ENCODE measurements at regions not wholly inside any gene's neighbourhood (a gene's known extent, or its start where the extent isn't known, plus 50 kb on each side); places are given as distances from the start of the nearest gene placed in this dataset.

DNA sequence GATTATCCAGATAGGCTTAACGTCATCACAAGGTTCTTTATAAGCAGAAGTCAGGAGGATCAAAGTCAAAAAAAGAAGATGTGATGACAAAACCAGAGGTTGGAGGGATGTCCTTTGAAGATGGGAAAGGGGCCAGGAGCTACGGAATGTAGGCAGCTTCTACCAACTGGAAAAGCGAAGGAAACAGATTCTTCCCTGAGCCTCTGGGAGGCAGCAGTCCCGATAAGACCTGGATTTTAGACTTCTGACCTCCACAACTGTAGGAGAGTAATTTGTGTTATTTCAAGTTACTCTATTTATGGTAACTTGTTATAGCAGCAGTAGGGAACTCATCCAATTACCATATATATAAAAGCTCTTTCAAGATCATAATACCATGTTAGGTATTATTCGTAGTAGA, 98.8 kb upstream of the MYCBP2 start:
- no peak for DNase-seq (ENCODE audit: extremely low read depth, low read depth)

DNA sequence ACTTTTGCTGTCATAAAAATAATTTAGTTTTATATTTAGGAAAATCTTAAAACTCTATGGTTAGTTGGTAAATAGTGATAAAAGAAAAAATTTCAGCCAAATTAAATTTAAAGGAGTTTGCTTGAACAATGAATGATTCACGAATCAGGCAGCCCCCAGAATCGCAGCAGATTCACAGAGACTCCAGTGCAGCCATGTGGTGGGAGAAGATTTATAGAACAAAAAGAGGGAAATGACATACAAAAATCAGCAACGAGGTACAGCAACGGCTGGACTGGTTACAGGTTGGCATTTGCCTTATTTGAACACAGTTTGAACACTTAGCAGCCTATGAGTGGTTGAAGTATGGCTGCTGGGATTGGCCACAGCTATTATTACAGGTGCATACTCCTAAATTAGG, 96.4 kb upstream of the MYCBP2 start:
- no peak for DNase-seq (ENCODE audit: extremely low read depth, low read depth)

DNA sequence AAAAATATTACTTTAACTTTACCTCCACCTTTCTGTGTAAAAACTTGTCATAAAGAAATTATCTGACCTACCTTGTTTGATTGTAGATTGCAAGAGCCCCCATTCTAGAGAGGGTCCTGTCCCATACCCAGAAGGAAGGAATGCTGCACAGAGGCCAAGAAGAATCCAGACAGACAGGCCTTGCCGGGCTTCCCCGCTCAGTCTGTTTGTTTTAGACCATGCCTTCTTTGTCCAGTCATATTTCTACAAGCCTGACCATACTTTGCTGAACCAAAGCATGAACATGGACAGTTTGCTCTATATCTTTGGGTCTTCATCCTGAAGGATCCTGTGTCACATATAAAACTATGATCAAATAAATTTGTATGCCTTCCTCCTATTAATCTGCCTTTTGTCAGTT, 95.8 kb upstream of the MYCBP2 start:
- DNase-seq (ENCODE audit: extremely low read depth, low read depth) = no peak

DNA sequence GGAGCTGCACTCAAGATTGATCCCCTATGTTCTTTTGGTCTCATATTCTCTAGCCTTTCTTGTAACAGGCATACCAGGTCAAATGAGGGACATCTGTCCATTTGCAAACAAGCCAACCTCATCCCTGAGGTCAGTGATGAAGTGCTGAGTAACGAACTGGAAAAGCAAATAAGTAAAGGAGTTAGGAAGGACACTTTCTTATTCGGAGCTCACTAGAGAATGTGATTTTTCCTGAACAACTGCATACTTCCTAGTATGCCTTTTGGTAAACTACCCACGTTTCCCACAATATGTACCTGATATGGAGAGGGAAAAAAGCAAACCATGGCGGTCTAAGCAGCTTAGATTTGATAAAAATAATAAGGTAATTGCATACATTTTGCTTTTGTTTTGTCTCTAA, 91.0 kb upstream of the MYCBP2 start:
- DNase-seq (ENCODE audit: extremely low read depth, low read depth) = no peak

DNA sequence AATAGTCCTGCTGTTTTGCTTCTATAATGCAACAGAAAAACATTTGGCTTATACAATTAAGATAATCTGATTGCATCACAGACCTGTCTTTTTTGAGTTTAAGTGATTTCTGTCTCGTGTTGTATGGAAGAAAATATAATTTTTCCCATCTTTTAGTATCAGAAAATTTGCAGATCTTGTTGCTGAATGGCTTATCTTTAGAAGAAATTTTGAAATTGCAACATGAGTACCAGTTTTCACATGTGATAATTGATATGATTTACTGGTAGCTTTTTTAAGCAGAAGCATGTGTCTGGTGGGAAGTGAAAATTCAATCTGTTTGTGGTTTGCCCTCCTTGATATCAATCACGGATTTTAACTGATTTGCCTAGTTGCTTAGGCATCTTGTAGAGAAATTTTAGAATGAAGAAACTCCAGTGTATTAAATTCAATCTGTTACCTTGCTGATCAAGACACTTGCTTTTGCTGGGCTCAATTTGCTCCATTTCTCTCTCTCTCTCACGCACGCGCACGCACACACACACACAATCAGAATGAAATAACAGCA, 89.8 kb upstream of the MYCBP2 start:
- DNase-seq (ENCODE audit: extremely low read depth, low read depth) = no peak

DNA sequence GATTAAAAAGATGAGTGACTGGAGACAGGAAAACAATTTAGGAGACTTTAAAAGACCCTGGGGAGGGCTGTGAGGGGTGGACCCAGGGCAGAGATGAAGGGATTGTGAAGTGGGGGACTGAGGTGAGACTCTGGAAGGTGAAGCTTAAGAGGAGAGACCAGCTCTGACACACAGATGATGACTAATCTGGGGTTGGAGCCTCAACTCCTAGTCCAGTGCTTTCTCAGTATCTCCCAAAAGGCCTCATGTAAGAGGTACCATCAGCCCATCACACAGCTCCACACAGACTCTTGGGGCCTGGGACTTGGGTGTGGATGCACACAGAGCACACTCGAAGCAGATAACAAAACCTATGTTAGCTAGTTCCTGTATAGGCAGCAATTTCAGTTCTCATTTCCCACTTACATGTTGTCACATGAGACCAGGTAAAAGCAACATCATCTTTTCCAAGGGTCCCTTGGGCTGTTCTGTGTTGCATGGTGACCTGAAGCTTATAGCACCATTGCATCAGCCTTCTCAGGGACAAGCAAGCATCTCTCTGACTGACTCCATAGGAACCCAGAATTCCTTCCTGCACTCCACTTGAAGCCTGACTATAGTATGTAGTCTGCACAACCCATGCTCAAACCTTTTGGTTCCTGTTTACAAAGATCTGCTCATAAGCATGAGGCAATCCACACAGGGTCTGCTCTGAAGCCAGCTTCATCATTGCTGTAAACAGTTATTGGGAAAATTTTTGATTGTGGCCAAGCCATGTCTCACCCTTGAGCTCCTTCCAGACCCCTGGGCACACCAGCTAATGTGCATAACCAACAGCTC, 88.6 kb upstream of the MYCBP2 start:
- DNase-seq (ENCODE audit: extremely low read depth, low read depth) = no peak

DNA sequence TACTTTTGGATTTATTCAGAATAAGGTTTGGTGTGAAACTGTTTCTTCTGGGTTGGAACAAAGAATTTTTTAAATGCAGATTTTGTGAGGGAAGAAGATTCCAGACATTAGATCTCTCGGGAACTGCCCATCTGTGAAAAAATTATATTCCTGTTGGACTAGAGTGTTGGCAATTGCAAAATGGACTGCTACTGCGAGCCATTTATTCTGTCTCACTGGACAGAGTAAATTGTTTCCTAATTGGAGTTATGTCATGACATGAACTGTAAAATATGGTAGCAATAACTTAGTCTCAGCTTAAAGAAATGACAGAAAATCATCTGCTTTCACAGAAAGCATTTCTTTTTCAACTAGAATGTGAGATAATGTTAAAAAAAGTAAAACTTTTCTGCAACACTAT, 86.0 kb upstream of the MYCBP2 start:
- DNase-seq (ENCODE audit: extremely low read depth, low read depth) = no peak

DNA sequence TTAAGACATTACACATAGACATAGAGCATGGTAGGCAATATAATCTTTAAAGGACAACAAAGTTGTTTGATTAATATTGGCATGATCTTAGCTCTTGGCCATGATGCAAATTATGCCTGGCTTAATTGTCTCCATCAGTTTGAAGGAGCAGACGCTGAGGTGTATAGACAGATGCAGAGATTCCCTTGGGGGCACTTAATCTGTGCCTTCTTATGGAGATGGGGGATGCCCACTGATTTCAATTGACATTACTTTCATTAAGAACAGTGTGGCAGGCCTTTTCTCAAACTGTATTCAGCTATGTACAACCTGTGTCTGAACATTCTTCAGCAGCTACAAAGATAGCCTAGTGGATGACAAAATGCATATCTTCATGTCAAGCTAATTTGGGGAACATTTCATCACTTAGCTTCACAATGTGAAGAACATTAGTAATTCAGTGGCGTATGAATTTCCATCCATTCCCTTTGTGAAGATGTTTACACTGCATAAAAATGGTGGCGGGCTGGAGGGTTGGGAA, 85.3 kb upstream of the MYCBP2 start:
- no peak for DNase-seq (ENCODE audit: extremely low read depth, low read depth)

DNA sequence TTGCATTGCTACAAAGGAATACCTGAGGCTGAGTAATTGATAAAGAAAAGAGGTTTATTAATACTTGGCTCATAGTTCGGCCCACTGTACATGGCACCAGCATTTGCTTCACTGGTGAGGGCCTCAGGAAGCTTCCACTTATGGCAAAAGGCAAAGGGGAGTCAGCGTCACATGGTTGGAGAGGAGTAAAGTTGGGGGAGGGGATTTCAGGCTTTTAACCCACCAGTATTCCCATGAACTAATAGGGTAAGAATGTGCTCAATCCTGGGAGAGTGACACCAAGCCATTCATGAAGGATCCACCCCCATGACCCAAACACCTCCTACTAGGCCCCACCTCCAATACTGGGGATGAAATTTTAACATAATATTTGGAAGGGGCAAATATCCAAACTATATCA, 82.5 kb upstream of the MYCBP2 start:
- DNase-seq (ENCODE audit: extremely low read depth, low read depth) = no peak

DNA sequence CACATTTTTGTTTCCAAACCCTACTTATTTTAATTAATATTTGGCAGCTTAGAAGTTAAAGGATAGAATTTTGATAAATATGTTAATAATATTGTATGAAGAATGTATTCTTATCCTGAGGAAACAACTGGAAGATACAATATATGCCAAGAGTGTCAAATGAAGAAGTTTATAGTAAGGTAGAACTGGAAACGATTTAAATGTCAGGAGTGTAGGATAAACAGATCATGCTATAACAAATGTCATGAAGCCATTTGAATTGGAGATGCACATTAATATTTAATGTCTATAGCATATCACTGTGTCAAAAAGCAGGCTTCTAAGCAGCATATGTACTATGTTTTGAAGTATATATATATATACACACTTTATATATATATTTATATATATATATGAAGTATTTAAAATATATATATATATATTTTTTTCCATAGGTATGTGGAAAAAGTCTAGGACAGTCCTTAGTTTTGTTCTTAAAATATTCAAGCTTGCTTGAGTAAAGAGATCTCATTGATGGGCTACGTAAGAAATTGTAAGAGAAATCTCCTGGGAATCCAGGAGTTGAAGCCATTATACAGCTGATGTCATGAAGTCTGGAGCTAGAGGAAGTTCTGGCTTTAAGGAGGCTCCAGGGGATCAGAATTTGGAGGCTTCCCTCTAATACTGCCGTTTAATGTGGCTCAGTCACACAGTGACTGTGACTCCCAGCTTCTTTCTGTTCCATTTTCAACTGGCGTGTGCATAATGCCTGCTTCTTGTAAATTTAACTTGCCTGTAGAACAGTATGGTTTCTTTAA, 79.9 kb upstream of the MYCBP2 start:
- no peak for DNase-seq (ENCODE audit: extremely low read depth, low read depth)

DNA sequence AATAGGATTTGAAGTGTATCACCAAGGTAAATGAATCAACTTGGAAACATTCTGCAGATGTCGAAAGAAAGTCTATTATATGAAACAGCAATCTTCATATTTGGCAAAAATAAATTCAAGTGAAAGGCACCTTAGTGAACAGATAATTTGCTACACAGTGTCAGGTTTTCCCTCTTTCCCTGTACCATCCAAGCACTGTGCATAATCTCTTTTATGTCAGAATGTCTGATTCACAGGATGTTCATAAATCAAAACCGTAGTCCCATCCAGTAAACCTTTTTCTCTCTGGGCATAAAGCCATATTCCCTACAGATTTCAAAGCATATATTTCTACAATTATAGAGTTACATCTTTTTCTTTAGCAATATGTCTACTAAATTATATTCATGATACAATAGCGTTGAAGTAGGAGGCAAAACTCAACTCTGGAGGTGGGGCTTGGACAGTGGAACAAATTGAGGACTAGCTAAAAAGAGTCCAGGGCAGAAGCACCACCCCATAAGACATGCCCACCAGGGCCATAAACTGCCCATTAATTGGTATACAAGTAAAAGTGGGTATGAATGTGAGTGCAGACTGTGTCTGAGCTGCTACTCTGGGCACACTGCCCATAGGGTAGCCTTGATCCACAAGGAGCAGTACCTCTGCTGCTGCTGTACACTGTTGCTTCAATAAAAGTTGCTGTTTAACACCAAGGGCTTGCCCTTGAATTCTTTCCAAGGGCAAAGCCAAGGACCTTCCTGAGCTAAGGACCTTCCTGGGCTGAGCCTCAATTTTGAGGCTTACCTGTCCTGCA, 72.1 kb upstream of the MYCBP2 start:
- DNase-seq (ENCODE audit: extremely low read depth, low read depth) = no peak

DNA sequence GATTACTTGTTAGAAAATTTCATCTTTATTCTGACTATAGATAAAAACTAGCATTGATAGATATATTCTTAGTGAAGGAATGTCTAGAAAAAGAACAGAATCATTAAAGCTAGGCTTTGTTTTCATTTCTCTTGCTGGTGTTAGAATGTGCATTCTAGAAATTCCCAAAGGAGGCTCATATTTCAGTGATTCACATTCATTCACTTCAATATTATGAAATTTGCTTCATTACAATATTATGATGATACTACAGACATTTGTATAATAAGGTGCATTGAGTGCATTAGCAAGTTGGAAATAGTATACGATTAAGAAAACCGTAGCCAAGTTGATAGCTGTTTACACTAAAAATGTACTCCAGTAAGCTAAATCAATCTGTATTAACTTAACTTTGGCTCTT, 70.7 kb upstream of the MYCBP2 start:
- peak; percentile 32 for DNase-seq (ENCODE audit: extremely low read depth, low read depth)

DNA sequence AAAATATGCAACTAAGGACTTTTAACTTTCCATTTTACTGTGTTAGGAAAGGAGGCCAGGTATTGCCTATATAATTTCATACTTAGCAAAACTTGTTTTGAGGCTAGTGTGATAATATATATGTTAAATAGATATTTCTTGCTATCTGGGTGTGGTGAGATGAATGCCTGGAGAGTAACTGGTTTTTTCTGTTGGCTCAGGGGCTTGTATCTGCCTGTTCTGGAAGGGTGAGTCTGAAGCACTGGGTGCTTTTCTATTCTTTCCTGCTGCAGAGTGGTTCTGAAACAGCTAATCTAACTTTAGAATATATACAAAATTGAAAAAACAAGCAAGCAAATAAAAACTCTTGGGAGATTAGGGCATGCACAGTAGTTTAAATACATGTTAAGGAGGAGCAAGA, 64.6 kb upstream of the MYCBP2 start:
- no peak for DNase-seq (ENCODE audit: extremely low read depth, low read depth)

DNA sequence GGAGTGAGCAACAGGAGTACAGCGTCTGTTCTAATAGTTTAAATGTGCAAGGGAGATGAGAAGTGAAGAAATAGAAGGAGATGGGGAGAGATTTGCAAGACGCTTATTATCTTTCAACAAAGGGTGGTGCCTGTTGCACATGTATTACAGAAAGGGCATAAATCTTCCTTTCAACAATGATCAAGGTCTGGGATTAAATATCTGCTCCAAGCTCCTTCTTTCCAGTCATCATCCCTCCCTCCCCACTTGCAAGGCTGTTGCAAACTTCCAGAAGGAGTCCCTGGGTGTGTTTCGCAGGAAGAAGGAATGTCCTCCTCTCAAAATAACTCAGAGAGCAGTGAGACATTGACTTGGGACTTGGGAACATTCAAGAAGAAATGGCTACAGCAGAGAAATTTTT, 63.5 kb upstream of the MYCBP2 start:
- no peak for DNase-seq (ENCODE audit: extremely low read depth, low read depth)

DNA sequence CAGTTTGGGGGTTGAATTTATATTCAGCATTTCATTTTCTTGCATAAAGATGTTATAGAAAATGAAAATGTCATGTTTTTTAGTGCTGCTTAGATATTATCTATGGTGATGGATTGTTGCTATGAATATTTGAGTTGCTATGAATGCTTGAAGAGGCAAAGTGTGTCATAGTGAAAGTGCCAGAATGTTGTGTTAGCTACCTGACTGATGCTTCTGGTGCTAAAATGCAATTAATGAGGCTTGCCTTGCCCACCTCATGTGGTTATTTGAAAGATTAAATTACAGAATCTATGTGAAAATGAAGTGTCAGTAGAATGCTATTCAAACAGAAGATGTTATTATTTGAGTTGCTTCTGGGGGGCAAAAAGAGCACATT, 62.7 kb upstream of the MYCBP2 start:
- no peak for DNase-seq (ENCODE audit: extremely low read depth, low read depth)

DNA sequence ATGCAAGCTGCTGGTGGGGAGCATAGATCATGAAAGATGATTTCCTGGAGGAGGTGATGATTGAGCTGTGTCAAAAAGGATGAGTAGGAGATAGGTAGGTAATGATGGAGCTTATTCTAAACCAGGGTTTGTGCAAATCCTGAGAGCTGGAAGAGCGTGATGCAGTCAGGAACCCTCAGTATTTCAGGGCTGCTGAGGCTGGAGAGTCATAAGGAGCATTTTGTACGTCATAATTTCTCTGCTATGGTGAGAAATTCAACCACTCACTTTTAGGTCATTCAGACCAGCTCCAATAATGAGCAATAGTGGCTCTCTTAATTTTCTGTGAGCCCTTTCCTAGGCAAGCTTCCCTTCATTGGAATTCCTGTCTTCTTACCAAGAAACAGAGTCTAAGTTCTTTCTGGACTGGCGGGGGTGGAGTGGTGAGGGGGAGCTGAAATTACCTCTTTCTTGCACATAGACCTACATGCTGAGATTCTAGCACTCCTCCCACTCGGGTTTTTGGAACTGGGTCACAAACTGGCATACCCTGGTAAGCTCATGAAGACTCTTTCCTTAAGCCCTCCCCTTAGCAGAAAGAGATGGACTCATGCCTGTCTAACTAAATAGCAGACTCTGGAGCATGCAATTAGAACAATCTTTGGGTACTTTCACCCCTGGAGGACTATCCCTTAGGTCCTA, 62.2 kb upstream of the MYCBP2 start:
- no peak for DNase-seq (ENCODE audit: extremely low read depth, low read depth)

DNA sequence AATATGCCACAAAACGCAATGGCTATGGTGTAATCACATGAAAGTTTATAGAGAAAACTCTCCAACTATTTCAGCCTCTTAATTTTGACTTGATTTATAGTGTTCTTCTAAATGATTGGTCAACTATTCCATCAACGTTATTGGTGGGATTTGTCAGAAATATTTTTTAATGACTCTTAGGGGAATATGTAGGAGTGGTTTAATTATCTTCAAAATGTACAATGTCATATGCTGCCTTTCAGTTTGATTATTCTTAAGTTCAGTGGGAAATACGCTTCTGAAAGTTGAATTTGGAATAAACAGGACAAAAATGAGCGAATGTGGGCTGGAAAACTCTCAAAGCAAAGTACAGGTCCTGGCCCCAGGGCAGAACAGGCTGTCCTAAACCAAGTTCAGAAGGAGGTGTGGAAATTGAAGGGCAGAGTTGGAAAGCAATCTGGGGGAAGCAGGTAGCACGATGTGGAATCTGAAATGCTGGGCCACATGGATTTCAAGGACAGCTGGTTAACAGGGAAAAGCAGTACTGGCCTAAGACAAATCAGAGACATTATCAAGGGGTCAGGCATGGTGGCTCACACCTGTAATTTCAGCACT, 60.8 kb upstream of the MYCBP2 start:
- DNase-seq (ENCODE audit: extremely low read depth, low read depth) = no peak

DNA sequence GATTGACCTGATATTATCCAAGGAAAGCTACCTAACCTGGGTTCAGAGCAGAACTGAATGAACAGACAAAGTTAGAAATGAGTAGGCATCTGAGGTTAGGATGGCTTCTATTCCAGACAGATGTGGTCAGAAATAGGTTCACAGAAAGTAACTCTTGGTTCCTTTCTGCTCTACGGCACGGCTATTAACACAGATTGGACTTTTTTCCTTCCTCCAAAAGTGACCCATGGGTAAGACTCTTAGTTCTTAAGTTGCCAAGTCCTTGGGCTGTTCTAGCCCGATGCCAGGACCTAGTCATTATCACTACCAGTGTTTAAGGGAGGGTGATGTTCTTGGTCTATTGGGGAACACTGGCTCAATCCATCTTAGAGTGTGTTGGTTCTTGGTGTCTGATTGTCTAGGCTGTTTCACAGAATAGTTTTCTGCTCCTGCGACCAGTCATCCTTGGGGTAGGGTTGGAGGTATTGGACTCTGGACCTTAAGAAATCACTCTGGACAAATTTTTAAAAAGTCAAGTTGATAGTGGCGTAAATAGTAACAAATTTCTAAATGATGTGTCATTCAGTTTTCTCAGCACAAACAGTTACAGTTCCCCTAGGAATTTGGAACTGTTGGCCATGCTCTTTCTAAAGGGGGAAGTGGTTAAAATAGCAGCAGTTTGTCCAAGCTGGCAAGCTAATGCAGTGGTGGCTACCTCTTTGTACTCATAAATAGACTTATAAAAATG, 60.1 kb upstream of the MYCBP2 start:
- DNase-seq (ENCODE audit: extremely low read depth, low read depth) = no peak

DNA sequence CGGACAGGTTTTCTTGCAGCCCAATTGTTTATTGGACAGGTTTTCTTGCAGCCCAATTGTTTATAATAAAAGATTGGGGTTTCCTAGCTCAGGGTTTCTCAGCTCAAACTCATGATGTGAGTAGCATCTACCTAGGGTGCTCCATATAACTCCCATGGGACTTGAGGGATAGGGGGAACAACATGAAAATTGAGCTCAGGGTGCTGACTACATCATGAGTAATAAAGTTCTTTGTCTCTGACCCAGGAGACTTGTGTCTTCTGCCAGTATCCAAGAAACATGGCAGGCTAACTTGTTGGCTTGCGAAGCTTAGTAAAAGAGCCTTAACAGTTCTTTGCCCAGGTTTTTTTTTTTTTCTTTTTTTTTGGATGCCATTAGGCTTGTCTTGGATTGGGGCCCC, 59.2 kb upstream of the MYCBP2 start:
- no peak for DNase-seq (ENCODE audit: extremely low read depth, low read depth)

All from NCI-H460 (cell line).